HepG2 (cell line): ENCODE measurements at regions not wholly inside any gene's neighbourhood (a gene's known extent, or its start where the extent isn't known, plus 50 kb on each side); places are given as distances from the start of the nearest gene placed in this dataset.

Source experiments
- ATAC-seq: fragments of 200-7000 bp; cut with Tn5 transposase; 3 replicates; pipeline ENCODE4 v1.9.1; 2020; ENCODE audit warnings: mild to moderate bottlenecking, moderate library complexity
- BruUV-seq: library from RNA; stranded (reverse); fragments of 400-500 nt; replicated peaks from 2 replicates; lab custom pipeline; 2021; lab: Mats Ljungman, UMichigan
- CTCF ChIA-PET: fragments of 300-600 bp; formaldehyde crosslinking; extraction: SDS; loops from one replicate; lab custom pipeline; 2021; ENCODE audit warnings: low total read pairs, inconsistent platforms, low intra/inter-chr PET ratio; lab: Yijun Ruan, JAX
- POLR2A ChIA-PET: fragments of 350-600 bp; sonication (Branson Sonifier 250); formaldehyde crosslinking; loops from one replicate; lab custom pipeline; 2020; ENCODE audit warnings: antibody characterized with exemption, inconsistent platforms; lab: Yijun Ruan, JAX
- DNase-seq: peaks from one replicate; pipeline ENCODE4 v3.0.0-alpha.2; 2015; ENCODE audit warnings: low spot score
- FAIRE-seq: peaks from 3 replicates; lab custom pipeline; 2011; peaks lifted over from hg19 to GRCh38; lab: Jason Lieb, UNC
- H2AFZ ChIP-seq: one replicate; pipeline ENCODE4 v1.6.1; 2011; ENCODE audit warnings: low read length, inconsistent platforms
- H3K27ac ChIP-seq: fragments of 300-600 bp; 3 replicates; pipeline ENCODE4 v1.8.0; 2011; ENCODE audit warnings: mixed run types, mild to moderate bottlenecking, mixed read lengths, low read length, inconsistent platforms; ENCODE audit not compliant: insufficient read depth; ENCODE audit errors: extremely low read length
- H3K27me3 ChIP-seq, 2 experiments: fragments of 200-600 bp in 1 of 2; 2 replicates in 1 of 2; 3 replicates in 1 of 2; pipeline versions ENCODE4 v1.6.0 to v1.8.0; 2011; ENCODE audit warnings: low read length in 2 of 2, mild to moderate bottlenecking in 2 of 2, moderate library complexity in 2 of 2, inconsistent platforms in 1 of 2; ENCODE audit not compliant: insufficient read depth in 2 of 2, control insufficient read depth in 1 of 2
- H3K36me3 ChIP-seq, 2 experiments: fragments of 200-600 bp in 1 of 2; replicated peaks in 1 of 2; 2 replicates in 1 of 2; 3 replicates in 1 of 2; pipeline versions ENCODE4 v1.5.1 to v1.8.0; 2011; ENCODE audit warnings: low read length in 2 of 2, inconsistent platforms in 1 of 2; ENCODE audit not compliant: insufficient read depth in 2 of 2, control insufficient read depth in 1 of 2
- H3K4me1 ChIP-seq: 2 replicates; pipeline ENCODE4 v1.5.1; 2012; ENCODE audit warnings: low read length, inconsistent platforms; ENCODE audit not compliant: insufficient read depth
- H3K4me2 ChIP-seq: 2 replicates; pipeline ENCODE4 v1.6.0; 2011; ENCODE audit warnings: low read depth, low read length, inconsistent platforms
- H3K4me3 ChIP-seq, 3 experiments: fragments of 200-600 bp in 1 of 3; sonication (generic), shearing (Covaris generic) in 1 of 3; replicated peaks in 1 of 3; 2 replicates each; pipeline ENCODE4 v1.5.1; 2011 to 2016; ENCODE audit warnings: low read length in 3 of 3, inconsistent platforms in 2 of 3, low read depth in 2 of 3, mild to moderate bottlenecking in 2 of 3, control low read depth in 1 of 3, mixed read lengths in 1 of 3; ENCODE audit not compliant: insufficient read depth in 1 of 3
- H3K79me2 ChIP-seq: one replicate; pipeline ENCODE4 v1.6.1; 2011; ENCODE audit warnings: low read length, inconsistent platforms; ENCODE audit not compliant: insufficient read depth
- H3K9ac ChIP-seq: 2 replicates; pipeline ENCODE4 v1.6.0; 2011; ENCODE audit warnings: mild to moderate bottlenecking, low read depth, low read length, inconsistent platforms; ENCODE audit not compliant: insufficient read depth
- H3K9me3 ChIP-seq: 2 replicates; pipeline ENCODE4 v1.5.1; 2012; ENCODE audit warnings: mild to moderate bottlenecking, low read length
- H4K20me1 ChIP-seq: 2 replicates; pipeline ENCODE4 v1.6.0; 2011; ENCODE audit warnings: inconsistent platforms, mild to moderate bottlenecking, low read length, moderate library complexity; ENCODE audit not compliant: insufficient read depth
- CENPX ChIP-seq: sonication (generic); formaldehyde crosslinking; IDR thresholded peaks from 2 replicates; pipeline ENCODE4 v1.9.0; 2021; ENCODE audit warnings: mild to moderate bottlenecking, missing genetic modification reagents, moderate library complexity
- CHCHD3 ChIP-seq: sonication (generic); formaldehyde crosslinking; IDR thresholded peaks from 2 replicates; pipeline ENCODE4 v1.8.0; 2022; ENCODE audit warnings: mild to moderate bottlenecking, missing genetic modification reagents, moderate library complexity
- E2F2 ChIP-seq: sonication (generic); formaldehyde crosslinking; IDR thresholded peaks from 2 replicates; pipeline ENCODE4 v1.4.0; 2020; ENCODE audit warnings: missing genetic modification reagents, borderline replicate concordance
- MEIS1 ChIP-seq: sonication (generic); formaldehyde crosslinking; IDR thresholded peaks from 2 replicates; pipeline ENCODE4 v1.9.0; 2021; ENCODE audit warnings: mild to moderate bottlenecking, missing genetic modification reagents, moderate library complexity, borderline replicate concordance
- NFIC ChIP-seq: IDR thresholded peaks from 2 replicates; pipeline ENCODE4 v1.6.1; 2012; ENCODE audit warnings: mild to moderate bottlenecking, low read length, inconsistent platforms
- TEAD3 ChIP-seq: optimal IDR thresholded peaks from 2 replicates; pipeline ENCODE3; 2016; ENCODE audit warnings: borderline replicate concordance
- TSC22D2 ChIP-seq: sonication (generic); formaldehyde crosslinking; IDR thresholded peaks from 2 replicates; pipeline ENCODE4 v1.5.1; 2020; ENCODE audit warnings: missing genetic modification reagents, mild to moderate bottlenecking, borderline replicate concordance
- ZNF30 ChIP-seq: sonication (generic); formaldehyde crosslinking; IDR thresholded peaks from 2 replicates; pipeline ENCODE4 v1.5.0; 2020; ENCODE audit warnings: mild to moderate bottlenecking, missing genetic modification reagents
- ZNF766 ChIP-seq: sonication (generic); formaldehyde crosslinking; IDR thresholded peaks from 2 replicates; pipeline ENCODE4 v1.5.0; 2020; ENCODE audit warnings: missing genetic modification reagents, borderline replicate concordance
- WGBS: methylation state at CpG from one replicate; pipeline ENCODE4 v1.1.6; 2017; ENCODE audit warnings: low lambda C conversion rate; 5-methylcytosine and 5-hydroxymethylcytosine counted together
- in situ Hi-C: cut with HindIII; loops from 2 replicates; pipeline ENCODE4 v1.10.0; 2017; ENCODE audit warnings: low pct_unique_long_range_greater_than_20kb; ENCODE audit not compliant: extremely low pct_ligation_motif_present
- intact Hi-C: fragments of 100-400 bp; cut with micrococcal nuclease; formaldehyde crosslinking; loops from one replicate; pipeline ENCODE4 v1.10.0; 2022; ENCODE audit not compliant: unreplicated experiment
- TF ChIP-seq, protein P1 (sequence below): sonication (generic); formaldehyde crosslinking; IDR thresholded peaks from 2 replicates; pipeline ENCODE4 v1.8.1; 2023; ENCODE audit warnings: mild to moderate bottlenecking, moderate library complexity, missing genetic modification reagents
- TF ChIP-seq, protein P2 (sequence below): sonication (generic); formaldehyde crosslinking; IDR thresholded peaks from 2 replicates; pipeline ENCODE4 v1.4.0; 2020; ENCODE audit warnings: missing genetic modification reagents
- TF ChIP-seq, protein P3 (sequence below): IDR thresholded peaks from 2 replicates; pipeline ENCODE4 v1.6.1; 2016; ENCODE audit warnings: control low read depth
- TF ChIP-seq, protein P4 (sequence below): sonication (generic); formaldehyde crosslinking; IDR thresholded peaks from 2 replicates; pipeline ENCODE4 v1.4.0; 2020; ENCODE audit warnings: missing genetic modification reagents, borderline replicate concordance

DNA sequence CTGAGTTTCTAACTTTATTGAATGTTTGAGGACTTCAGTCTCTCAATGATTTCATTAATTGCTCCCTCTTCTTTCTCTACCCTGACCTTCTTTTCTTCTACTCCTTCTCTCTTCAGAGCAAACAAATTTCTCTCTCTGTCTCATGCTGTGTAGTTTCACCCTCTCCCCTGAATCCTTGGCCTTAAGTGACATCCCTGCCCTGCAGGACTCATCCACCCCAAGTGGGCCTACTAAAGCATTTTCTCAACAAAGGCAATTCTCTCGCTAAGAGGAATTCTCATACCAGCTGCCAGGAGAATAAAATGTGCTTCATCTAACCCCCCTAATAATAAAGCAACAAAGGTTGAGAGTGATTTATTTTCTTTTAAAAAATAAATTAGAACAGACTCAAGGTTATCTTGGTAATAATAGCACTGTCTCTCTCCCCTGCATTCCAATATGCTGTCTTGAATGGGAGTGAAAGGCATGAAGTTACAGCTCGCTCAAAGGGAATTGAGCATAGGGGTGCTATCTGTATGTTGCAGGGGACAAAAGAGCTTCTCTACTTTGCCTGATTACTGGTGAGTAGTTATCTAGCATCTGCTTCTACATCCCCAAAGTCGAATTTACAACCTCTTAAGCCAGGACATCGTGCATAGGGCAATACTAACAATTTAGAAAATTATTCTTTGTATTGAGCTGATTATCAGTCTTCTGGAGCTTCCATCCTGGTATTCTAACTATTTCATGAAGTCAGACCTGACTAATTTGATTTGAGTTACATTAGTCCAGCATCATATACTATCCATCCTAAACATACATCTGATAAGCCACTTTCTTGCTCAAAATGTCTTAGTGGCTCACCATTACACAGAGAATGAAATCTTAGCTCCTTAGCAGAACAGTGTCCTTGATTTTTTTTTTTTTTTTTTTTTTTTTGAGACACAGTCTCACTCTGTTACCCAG lies 76.9 kb upstream of the DNAJC19 start (continued):
- TF ChIP-seq, protein P1, sequence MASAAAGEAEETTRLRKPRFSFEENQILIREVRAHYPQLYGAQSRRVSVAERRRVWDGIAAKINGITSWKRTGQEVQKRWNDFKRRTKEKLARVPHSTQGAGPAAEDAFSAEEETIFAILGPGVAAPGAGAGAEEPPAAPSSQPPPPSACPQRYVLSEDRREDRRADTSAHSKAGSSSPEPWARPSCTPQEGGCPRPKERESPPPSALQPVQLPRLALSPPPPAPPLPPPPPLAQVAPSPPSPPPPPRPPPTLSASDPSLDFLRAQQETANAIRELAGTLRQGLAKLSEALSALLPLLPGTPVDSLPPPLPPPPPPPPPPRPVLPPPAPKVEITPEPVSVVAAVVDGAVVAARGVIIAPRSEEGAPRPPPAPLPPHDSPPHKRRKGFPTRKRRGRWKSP (CRISPR knock-in tag) = no peak
- TF ChIP-seq CHCHD3 (CRISPR knock-in tag) (no peak), TSC22D2 (no peak), MEIS1 (CRISPR knock-in tag) (no peak), TEAD3 (CRISPR knock-in tag) (no peak)
- TF ChIP-seq, protein P2, sequence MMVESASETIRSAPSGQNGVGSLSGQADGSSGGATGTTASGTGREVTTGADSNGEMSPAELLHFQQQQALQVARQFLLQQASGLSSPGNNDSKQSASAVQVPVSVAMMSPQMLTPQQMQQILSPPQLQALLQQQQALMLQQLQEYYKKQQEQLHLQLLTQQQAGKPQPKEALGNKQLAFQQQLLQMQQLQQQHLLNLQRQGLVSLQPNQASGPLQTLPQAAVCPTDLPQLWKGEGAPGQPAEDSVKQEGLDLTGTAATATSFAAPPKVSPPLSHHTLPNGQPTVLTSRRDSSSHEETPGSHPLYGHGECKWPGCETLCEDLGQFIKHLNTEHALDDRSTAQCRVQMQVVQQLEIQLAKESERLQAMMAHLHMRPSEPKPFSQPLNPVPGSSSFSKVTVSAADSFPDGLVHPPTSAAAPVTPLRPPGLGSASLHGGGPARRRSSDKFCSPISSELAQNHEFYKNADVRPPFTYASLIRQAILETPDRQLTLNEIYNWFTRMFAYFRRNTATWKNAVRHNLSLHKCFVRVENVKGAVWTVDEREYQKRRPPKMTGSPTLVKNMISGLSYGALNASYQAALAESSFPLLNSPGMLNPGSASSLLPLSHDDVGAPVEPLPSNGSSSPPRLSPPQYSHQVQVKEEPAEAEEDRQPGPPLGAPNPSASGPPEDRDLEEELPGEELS (CRISPR knock-in tag) = no peak

DNA sequence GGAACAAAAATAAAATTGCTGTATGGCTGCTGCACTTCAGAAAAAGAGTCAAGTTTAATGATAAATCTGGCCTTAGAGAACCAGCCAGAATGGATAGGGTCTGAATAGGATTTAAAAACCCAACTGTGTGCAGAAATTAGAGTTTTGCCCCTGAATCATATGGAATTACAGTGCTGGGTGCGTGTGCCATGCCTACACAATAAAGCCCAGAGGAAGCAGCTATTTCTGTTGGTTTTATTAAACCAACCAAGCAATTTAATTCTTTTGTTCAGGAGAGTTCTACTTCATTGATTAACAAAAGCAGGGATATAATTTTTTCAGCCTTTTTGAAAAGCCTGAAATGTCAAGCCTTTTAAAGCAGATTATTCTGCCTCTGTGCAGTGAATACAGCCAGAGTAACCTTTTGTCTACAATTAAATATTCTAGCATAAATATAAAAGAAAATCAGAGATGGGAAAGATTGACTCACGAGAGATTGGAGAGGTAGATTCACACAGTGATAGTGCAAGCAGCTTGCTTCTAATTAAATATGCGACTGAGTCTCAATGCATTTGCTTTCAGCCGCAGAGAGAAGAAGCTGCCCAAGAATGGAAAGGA lies 66.7 kb upstream of the DNAJC19 start:
- POLR2A ChIA-PET = no interaction called here
- Histone ChIP-seq H3K9ac (no peak overlapping the region), H2AFZ (no peak overlapping the region), H3K4me1 (peaks cover 18% of the 10 kb centered on the region), H3K27me3 (no peaks in the 10 kb centered on the region), H3K79me2 (no peaks in the 10 kb centered on the region), H4K20me1 (no peaks in the 10 kb centered on the region), H3K36me3 (no peaks in the 10 kb centered on the region), H3K4me3 (no peak overlapping the region), H3K4me2 (no peak overlapping the region), H3K27ac (no peak overlapping the region), H3K9me3 (no peaks in the 10 kb centered on the region)
- WGBS = 45% methylated on average over 4 of the region's 4 CpGs
- CTCF ChIA-PET = no interaction called here
- DNase-seq (no peak), ATAC-seq (no peak), FAIRE-seq (no peak)
- no peak for TF ChIP-seq NFIC
- no peak for TF ChIP-seq CENPX
- no peak for TF ChIP-seq ZNF766
- no peak for TF ChIP-seq ZNF30 (CRISPR knock-in tag)
- TF ChIP-seq, protein P3, sequence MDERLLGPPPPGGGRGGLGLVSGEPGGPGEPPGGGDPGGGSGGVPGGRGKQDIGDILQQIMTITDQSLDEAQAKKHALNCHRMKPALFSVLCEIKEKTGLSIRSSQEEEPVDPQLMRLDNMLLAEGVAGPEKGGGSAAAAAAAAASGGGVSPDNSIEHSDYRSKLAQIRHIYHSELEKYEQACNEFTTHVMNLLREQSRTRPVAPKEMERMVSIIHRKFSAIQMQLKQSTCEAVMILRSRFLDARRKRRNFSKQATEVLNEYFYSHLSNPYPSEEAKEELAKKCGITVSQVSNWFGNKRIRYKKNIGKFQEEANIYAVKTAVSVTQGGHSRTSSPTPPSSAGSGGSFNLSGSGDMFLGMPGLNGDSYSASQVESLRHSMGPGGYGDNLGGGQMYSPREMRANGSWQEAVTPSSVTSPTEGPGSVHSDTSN = no peak
- no peak for TF ChIP-seq E2F2
- TF ChIP-seq, protein P4, sequence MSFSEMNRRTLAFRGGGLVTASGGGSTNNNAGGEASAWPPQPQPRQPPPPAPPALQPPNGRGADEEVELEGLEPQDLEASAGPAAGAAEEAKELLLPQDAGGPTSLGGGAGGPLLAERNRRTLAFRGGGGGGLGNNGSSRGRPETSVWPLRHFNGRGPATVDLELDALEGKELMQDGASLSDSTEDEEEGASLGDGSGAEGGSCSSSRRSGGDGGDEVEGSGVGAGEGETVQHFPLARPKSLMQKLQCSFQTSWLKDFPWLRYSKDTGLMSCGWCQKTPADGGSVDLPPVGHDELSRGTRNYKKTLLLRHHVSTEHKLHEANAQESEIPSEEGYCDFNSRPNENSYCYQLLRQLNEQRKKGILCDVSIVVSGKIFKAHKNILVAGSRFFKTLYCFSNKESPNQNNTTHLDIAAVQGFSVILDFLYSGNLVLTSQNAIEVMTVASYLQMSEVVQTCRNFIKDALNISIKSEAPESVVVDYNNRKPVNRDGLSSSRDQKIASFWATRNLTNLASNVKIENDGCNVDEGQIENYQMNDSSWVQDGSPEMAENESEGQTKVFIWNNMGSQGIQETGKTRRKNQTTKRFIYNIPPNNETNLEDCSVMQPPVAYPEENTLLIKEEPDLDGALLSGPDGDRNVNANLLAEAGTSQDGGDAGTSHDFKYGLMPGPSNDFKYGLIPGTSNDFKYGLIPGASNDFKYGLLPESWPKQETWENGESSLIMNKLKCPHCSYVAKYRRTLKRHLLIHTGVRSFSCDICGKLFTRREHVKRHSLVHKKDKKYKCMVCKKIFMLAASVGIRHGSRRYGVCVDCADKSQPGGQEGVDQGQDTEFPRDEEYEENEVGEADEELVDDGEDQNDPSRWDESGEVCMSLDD = no peak
- intact Hi-C loops = no loop called here
- in situ Hi-C loops = no loop called here
- BruUV-seq = no TSS peak
